Tibial nerve (tissue), 4 donors: ENCODE measurements at regions not wholly inside any gene's neighbourhood (a gene's known extent, or its start where the extent isn't known, plus 50 kb on each side); places are given as distances from the start of the nearest gene placed in this dataset.

Experiments used
- DNase-seq, 2 donors: peaks; one replicate each; pipeline ENCODE4 v3.0.0-alpha.2; 2019; ENCODE audit warnings: low spot score in 2 of 2
- H3K27ac ChIP-seq, 4 donors: fragments of 200-600 bp; sonication (generic) in 3 of 4; one replicate each; pipeline ENCODE4 v1.5.1; 2017 to 2019; ENCODE audit warnings: mild to moderate bottlenecking in 1 of 4
- H3K27me3 ChIP-seq, 2 donors: fragments of 200-600 bp; sonication (generic) in 1 of 2; one replicate each; pipeline versions ENCODE4 v1.5.1 to v1.6.0; 2017 to 2019
- H3K36me3 ChIP-seq, 3 donors: fragments of 200-600 bp; sonication (generic); one replicate each; pipeline ENCODE4 v1.5.1; 2018 to 2019
- H3K4me1 ChIP-seq, 4 donors: fragments of 200-600 bp; sonication (generic) in 3 of 4; one replicate each; pipeline ENCODE4 v1.5.1; 2017 to 2019
- H3K4me3 ChIP-seq, 4 donors: fragments of 200-600 bp; sonication (generic) in 3 of 4; one replicate each; pipeline ENCODE4 v1.5.1; 2017 to 2019; ENCODE audit warnings: mild to moderate bottlenecking in 1 of 4, moderate library complexity in 1 of 4
- H3K9me3 ChIP-seq, 4 donors: fragments of 200-600 bp; sonication (generic) in 3 of 4; one replicate each; pipeline ENCODE4 v1.5.1; 2017 to 2019
- EP300 ChIP-seq, 2 donors: sonication (generic); formaldehyde crosslinking; IDR thresholded peaks; one replicate each; pipeline ENCODE4 v1.6.1; 2017; ENCODE audit warnings: antibody characterized with exemption in 2 of 2, mild to moderate bottlenecking in 1 of 2
- POLR2A ChIP-seq, 2 donors: fragments of 450-650 bp; IDR thresholded peaks; one replicate each; pipeline ENCODE4 v1.6.1; 2017; ENCODE audit warnings: antibody characterized with exemption in 2 of 2, mild to moderate bottlenecking in 2 of 2, moderate library complexity in 2 of 2
- WGBS, 2 donors: methylation state at CpG; one replicate each; pipeline ENCODE4 v1.1.5; 2018; 5-methylcytosine and 5-hydroxymethylcytosine counted together
- TF ChIP-seq, protein P1 (sequence below), 5 experiments: fragments of 200-600 bp in 3 of 5; fragments of 450-650 bp in 2 of 5; sonication (generic) in 3 of 5; IDR thresholded peaks; one replicate each; pipeline ENCODE4 v1.5.1; 2016 to 2019; ENCODE audit warnings: antibody characterized with exemption in 5 of 5, mild to moderate bottlenecking in 3 of 5, moderate library complexity in 2 of 5

GRCh38 chr6:19530188-19530587 lies 307.0 kb upstream of the ID4 start:
- Histone ChIP-seq H3K4me1 (peaks cover 0 to 3% (median 0%) of the 10 kb centered on the region in 4 donors), H3K9me3 (no peaks in the 10 kb centered on the region), H3K27ac (no peak overlapping the region), H3K36me3 (no peaks in the 10 kb centered on the region), H3K4me3 (no peak overlapping the region), H3K27me3 (no peaks in the 10 kb centered on the region)
- no peak for DNase-seq
- TF ChIP-seq, protein P1, sequence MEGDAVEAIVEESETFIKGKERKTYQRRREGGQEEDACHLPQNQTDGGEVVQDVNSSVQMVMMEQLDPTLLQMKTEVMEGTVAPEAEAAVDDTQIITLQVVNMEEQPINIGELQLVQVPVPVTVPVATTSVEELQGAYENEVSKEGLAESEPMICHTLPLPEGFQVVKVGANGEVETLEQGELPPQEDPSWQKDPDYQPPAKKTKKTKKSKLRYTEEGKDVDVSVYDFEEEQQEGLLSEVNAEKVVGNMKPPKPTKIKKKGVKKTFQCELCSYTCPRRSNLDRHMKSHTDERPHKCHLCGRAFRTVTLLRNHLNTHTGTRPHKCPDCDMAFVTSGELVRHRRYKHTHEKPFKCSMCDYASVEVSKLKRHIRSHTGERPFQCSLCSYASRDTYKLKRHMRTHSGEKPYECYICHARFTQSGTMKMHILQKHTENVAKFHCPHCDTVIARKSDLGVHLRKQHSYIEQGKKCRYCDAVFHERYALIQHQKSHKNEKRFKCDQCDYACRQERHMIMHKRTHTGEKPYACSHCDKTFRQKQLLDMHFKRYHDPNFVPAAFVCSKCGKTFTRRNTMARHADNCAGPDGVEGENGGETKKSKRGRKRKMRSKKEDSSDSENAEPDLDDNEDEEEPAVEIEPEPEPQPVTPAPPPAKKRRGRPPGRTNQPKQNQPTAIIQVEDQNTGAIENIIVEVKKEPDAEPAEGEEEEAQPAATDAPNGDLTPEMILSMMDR (IDR thresholded peaks at IDR 0.05) = no peak
- TF ChIP-seq EP300 (IDR thresholded peaks at IDR 0.05) (no peak), POLR2A (IDR thresholded peaks at IDR 0.05) (no peak)
- 100% methylated on average over 1 of the region's 1 CpG for WGBS, 2 donors

DNA sequence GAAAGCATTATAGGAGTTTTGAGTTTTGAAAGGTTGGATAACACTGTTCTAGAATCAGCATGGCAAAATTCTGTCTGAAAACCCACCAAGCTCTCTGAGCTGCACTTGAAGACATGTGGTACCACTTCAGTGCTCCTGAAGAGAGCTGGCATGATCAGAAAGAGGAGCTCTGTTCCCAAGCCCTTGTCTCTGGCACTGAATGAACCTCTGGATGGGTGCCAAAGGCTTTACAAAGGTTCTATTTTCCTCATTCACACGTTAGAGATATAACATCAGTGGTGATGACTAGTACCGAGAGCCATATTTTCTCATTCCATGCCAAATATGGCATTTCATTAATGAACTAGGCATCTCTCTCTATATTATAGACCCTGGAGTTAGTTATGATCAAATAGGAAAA lies 301.8 kb upstream of the ID4 start:
- TF ChIP-seq EP300 (IDR thresholded peaks at IDR 0.05) (no peak), POLR2A (IDR thresholded peaks at IDR 0.05) (no peak)
- TF ChIP-seq, protein P1 (IDR thresholded peaks at IDR 0.05) = no peak
- H3K9me3 ChIP-seq = no peaks in the 10 kb centered on the region
- no peak overlapping the region for H3K4me3 ChIP-seq
- no peak overlapping the region for H3K27ac ChIP-seq
- 39 to 42% methylated on average over 2 of the region's 2 CpGs for WGBS, 2 donors
- no peak for DNase-seq
- H3K4me1 ChIP-seq = peaks cover 0 to 3% (median 0%) of the 10 kb centered on the region in 4 donors
- H3K36me3 ChIP-seq = no peaks in the 10 kb centered on the region
- no peaks in the 10 kb centered on the region for H3K27me3 ChIP-seq

DNA sequence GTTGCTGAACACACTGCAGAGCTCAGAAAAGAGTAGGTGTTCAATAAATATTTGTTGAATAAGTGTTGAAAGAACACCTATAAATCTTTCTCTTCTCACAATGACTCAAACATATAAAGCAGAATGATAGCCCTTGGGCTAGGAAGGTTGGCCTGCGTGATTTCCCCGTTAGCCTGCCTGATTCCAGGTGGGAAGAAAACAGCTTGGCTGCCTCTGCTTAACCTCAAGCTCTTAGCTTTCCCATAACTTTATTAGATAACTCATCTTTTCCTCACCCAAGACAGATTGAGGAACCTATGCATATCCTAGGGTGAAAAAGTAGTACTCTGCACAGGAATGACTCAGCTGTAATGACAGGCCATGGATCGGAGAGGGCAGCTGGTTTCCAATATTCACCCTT lies 300.3 kb upstream of the ID4 start:
- 92 to 97% methylated on average over 3 of the region's 3 CpGs for WGBS, 2 donors
- TF ChIP-seq, protein P1 (IDR thresholded peaks at IDR 0.05) = no peak
- no peak for TF ChIP-seq EP300 (IDR thresholded peaks at IDR 0.05)
- no peak for TF ChIP-seq POLR2A (IDR thresholded peaks at IDR 0.05)
- no peaks in the 10 kb centered on the region for H3K27me3 ChIP-seq
- no peaks in the 10 kb centered on the region for H3K36me3 ChIP-seq
- H3K4me1 ChIP-seq = peaks cover 0 to 3% (median 0%) of the 10 kb centered on the region in 4 donors
- no peaks in the 10 kb centered on the region for H3K9me3 ChIP-seq
- H3K4me3 ChIP-seq = no peak overlapping the region
- DNase-seq = no peak
- H3K27ac ChIP-seq = no peak overlapping the region

GRCh38 chr6:19538096-19538495 lies 299.1 kb upstream of the ID4 start:
- H3K9me3 ChIP-seq = no peaks in the 10 kb centered on the region
- H3K4me3 ChIP-seq = no peak overlapping the region
- H3K36me3 ChIP-seq = no peaks in the 10 kb centered on the region
- 60 to 70% methylated on average over 10 to 12 of the region's 12 CpGs for WGBS, 2 donors
- DNase-seq = no peak
- peaks cover 0 to 3% (median 0%) of the 10 kb centered on the region in 4 donors for H3K4me1 ChIP-seq
- H3K27ac ChIP-seq = no peak overlapping the region
- no peaks in the 10 kb centered on the region for H3K27me3 ChIP-seq
- TF ChIP-seq EP300 (IDR thresholded peaks at IDR 0.05) = no peak
- TF ChIP-seq, protein P1 (IDR thresholded peaks at IDR 0.05) = no peak
- TF ChIP-seq POLR2A (IDR thresholded peaks at IDR 0.05) = no peak

DNA sequence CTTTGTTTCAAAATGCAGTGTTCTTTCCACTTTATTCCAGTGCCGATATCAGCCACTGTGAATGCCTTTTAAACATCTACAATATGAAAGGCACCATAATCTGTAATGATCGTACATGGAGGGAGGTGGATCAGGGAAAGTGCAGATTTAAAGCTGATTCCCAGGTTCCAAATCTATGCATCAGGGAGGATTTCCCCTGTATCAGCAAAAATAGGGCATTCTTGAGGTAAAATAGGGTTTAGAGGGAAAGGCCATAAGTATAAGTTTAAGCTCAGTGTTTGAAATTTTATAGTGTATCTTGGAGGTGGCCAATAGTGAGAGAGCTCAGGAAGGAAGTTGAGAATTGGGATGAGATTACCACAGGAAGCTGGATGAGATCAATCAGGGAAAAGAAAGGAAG lies 289.7 kb upstream of the ID4 start:
- TF ChIP-seq POLR2A (IDR thresholded peaks at IDR 0.05) (no peak), EP300 (IDR thresholded peaks at IDR 0.05) (no peak)
- TF ChIP-seq, protein P1 (IDR thresholded peaks at IDR 0.05) = no peak
- no peak for DNase-seq
- Histone ChIP-seq H3K27me3 (no peaks in the 10 kb centered on the region), H3K9me3 (no peaks in the 10 kb centered on the region), H3K4me1 (no peaks in the 10 kb centered on the region), H3K36me3 (no peaks in the 10 kb centered on the region), H3K4me3 (no peak overlapping the region), H3K27ac (no peak overlapping the region)
- 87 to 94% methylated on average over 2 of the region's 2 CpGs for WGBS, 2 donors
